ENCODE measurements at regions not wholly inside any gene's neighbourhood (a gene's known extent, or its start where the extent isn't known, plus 50 kb on each side); places are given as distances from the start of the nearest gene placed in this dataset.

GRCh38 chr4:90061881-90062280, 65.3 kb upstream of the CCSER1 start (continued):
- TF ChIP-seq ZNF670 (tag by site-specific recombination; IDR thresholded peaks at IDR 0.05; ENCODE audit: low read depth) (no peak), HIC1 (tag by site-specific recombination; IDR thresholded peaks at IDR 0.05) (no peak), ZNF280C (tag by site-specific recombination; IDR thresholded peaks at IDR 0.05) (no peak)

DNA sequence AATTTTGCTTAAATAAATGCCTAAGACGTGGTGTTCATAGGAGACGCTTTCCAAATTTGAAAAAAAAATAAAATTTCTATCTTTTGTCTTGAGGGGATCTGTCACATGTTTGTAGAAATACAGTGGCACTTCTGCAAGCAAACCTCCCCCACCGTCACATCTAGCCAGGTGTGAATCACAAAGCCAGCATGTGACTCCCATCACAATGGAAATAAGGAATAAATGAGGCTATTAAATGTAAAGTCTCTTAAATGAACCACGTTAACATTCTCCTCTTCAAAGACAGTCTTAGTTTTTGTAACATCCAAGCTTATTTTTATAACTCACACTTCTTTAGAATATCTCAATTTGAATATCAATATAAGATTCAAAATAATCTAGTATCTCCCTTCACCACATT, 63.0 kb upstream of the CCSER1 start:
- no peaks in the 10 kb centered on the region for H3K36me3 ChIP-seq (ENCODE audit: control insufficient read depth in 2 of 2, insufficient read depth in 1 of 2, low read length in 2 of 2)
- TF ChIP-seq ZBTB49 (tag by site-specific recombination; IDR thresholded peaks at IDR 0.05; ENCODE audit: low read depth) (no peak), HOXC10 (CRISPR knock-in tag; IDR thresholded peaks at IDR 0.05) (no peak)
- CTCF ChIA-PET: no interaction called here
- H3K4me3 ChIP-seq (ENCODE audit: low read depth, low read length): no peak overlapping the region
- POLR2A ChIA-PET: no interaction called here
- H3K4me1 ChIP-seq (ENCODE audit: control insufficient read depth, insufficient read depth, low read length): no peaks in the 10 kb centered on the region
- H3K27ac ChIP-seq (ENCODE audit: extremely low read depth, low read depth, low read length): no peak overlapping the region
- no peaks in the 10 kb centered on the region for H3K9me3 ChIP-seq (ENCODE audit: control insufficient read depth, insufficient read depth, low read depth, low read length)

GRCh38 chr4:90069151-90069550, 58.0 kb upstream of the CCSER1 start:
- H3K9me3 ChIP-seq (ENCODE audit: control insufficient read depth, insufficient read depth, low read depth, low read length): no peaks in the 10 kb centered on the region
- no peaks in the 10 kb centered on the region for H3K36me3 ChIP-seq (ENCODE audit: control insufficient read depth in 2 of 2, insufficient read depth in 1 of 2, low read length in 2 of 2)
- no peaks in the 10 kb centered on the region for H3K4me1 ChIP-seq (ENCODE audit: control insufficient read depth, insufficient read depth, low read length)
- ChIA-PET POLR2A (no interaction called here), CTCF (no interaction called here)
- no peak overlapping the region for H3K27ac ChIP-seq (ENCODE audit: extremely low read depth, low read depth, low read length)
- H3K4me3 ChIP-seq (ENCODE audit: low read depth, low read length): no peak overlapping the region
- no peak for TF ChIP-seq ZNF324 (tag by site-specific recombination; IDR thresholded peaks at IDR 0.05)
- TF ChIP-seq YY1 (tag by site-specific recombination; IDR thresholded peaks at IDR 0.05): no peak
- TF ChIP-seq GLI4 (tag by site-specific recombination; IDR thresholded peaks at IDR 0.05): no peak
- no peak for TF ChIP-seq ZNF501 (tag by site-specific recombination; IDR thresholded peaks at IDR 0.05)
- TF ChIP-seq ZNF19 (tag by site-specific recombination; IDR thresholded peaks at IDR 0.05; ENCODE audit: low read depth): no peak
- no peak for TF ChIP-seq REST (tag by site-specific recombination; IDR thresholded peaks at IDR 0.05)
